IMR-90 (cell line): ENCODE measurements at regions not wholly inside any gene's neighbourhood (a gene's known extent, or its start where the extent isn't known, plus 50 kb on each side); places are given as distances from the start of the nearest gene placed in this dataset.

Experiments used
- ATAC-seq: fragments of 200-7000 bp; cut with Tn5 transposase; 2 replicates; pipeline ENCODE4 v1.9.1; 2020; ENCODE audit warnings: low read depth, mild to moderate bottlenecking, moderate library complexity
- BruUV-seq: library from RNA; stranded (reverse); fragments of 400-500 nt; replicated peaks from 2 replicates; lab custom pipeline; 2021; lab: Mats Ljungman, UMichigan
- CTCF ChIA-PET: fragments of 300-600 bp; formaldehyde crosslinking; extraction: SDS; loops from one replicate; lab custom pipeline; 2021; ENCODE audit warnings: antibody characterized with exemption; lab: Yijun Ruan, JAX
- POLR2A ChIA-PET: fragments of 300-600 bp; sonication (Branson Sonifier 250); formaldehyde crosslinking; loops from one replicate; lab custom pipeline; 2022; ENCODE audit warnings: antibody characterized with exemption; ENCODE audit not compliant: unreplicated experiment; lab: Charles Lee
- DNase-seq: peaks from one replicate; pipeline ENCODE4 v3.0.0; 2013
- H2AFZ ChIP-seq: replicated peaks from 2 replicates; pipeline ENCODE3; 2013; ENCODE audit warnings: low read length, mild to moderate bottlenecking; ENCODE audit not compliant: poor library complexity
- H2AK5ac ChIP-seq: 2 replicates; pipeline ENCODE4 v1.6.1; 2013; ENCODE audit warnings: low read depth, low read length, inconsistent platforms
- H2AK9ac ChIP-seq: replicated peaks from 2 replicates; pipeline ENCODE3; 2013; ENCODE audit warnings: mild to moderate bottlenecking, low read depth, low read length, moderate library complexity; ENCODE audit not compliant: poor library complexity
- H2BK120ac ChIP-seq: 2 replicates; pipeline ENCODE4 v1.6.1; 2013; ENCODE audit warnings: low read depth, low read length, inconsistent platforms
- H2BK15ac ChIP-seq: 3 replicates; pipeline ENCODE4 v1.6.1; 2013; ENCODE audit warnings: low read depth, low read length, inconsistent platforms
- H2BK20ac ChIP-seq: 2 replicates; pipeline ENCODE4 v1.6.1; 2013; ENCODE audit warnings: low read depth, mild to moderate bottlenecking, inconsistent platforms, low read length, moderate library complexity
- H2BK5ac ChIP-seq: 2 replicates; pipeline ENCODE4 v1.6.1; 2013; ENCODE audit warnings: mild to moderate bottlenecking, low read depth, low read length, inconsistent platforms; ENCODE audit not compliant: poor library complexity, severe bottlenecking
- H3K14ac ChIP-seq: replicated peaks from 2 replicates; pipeline ENCODE4 v1.6.1; 2013; ENCODE audit warnings: low read depth, low read length, inconsistent platforms
- H3K18ac ChIP-seq: 2 replicates; pipeline ENCODE4 v1.6.1; 2013; ENCODE audit warnings: low read depth, low read length, control low read depth
- H3K23ac ChIP-seq: 2 replicates; pipeline ENCODE4 v1.6.1; 2013; ENCODE audit warnings: low read depth, low read length, inconsistent platforms
- H3K27ac ChIP-seq: 2 replicates; pipeline ENCODE4 v1.5.1; 2013; ENCODE audit warnings: mild to moderate bottlenecking, control low read depth, low read length; ENCODE audit not compliant: insufficient read depth
- H3K27me3 ChIP-seq: 2 replicates; pipeline ENCODE4 v1.6.1; 2013; ENCODE audit warnings: low read length; ENCODE audit not compliant: control insufficient read depth, insufficient read depth
- H3K36me3 ChIP-seq: 2 replicates; pipeline ENCODE4 v1.6.1; 2013; ENCODE audit warnings: low read length, mixed read lengths; ENCODE audit not compliant: control insufficient read depth, insufficient read depth
- H3K4ac ChIP-seq: 2 replicates; pipeline ENCODE4 v1.6.1; 2013; ENCODE audit warnings: low read depth, low read length, inconsistent platforms
- H3K4me1 ChIP-seq: 2 replicates; pipeline ENCODE4 v1.6.1; 2013; ENCODE audit warnings: low read length, mixed read lengths; ENCODE audit not compliant: control insufficient read depth, insufficient read depth
- H3K4me2 ChIP-seq: 2 replicates; pipeline ENCODE4 v1.6.1; 2013; ENCODE audit warnings: low read depth, mild to moderate bottlenecking, control low read depth, low read length, moderate library complexity
- H3K4me3 ChIP-seq: 2 replicates; pipeline ENCODE4 v1.5.1; 2013; ENCODE audit warnings: low read depth, mild to moderate bottlenecking, control low read depth, low read length, moderate library complexity; ENCODE audit not compliant: insufficient read depth
- H3K56ac ChIP-seq: 2 replicates; pipeline ENCODE4 v1.6.1; 2013; ENCODE audit warnings: low read length, inconsistent platforms; ENCODE audit not compliant: insufficient read depth; ENCODE audit errors: extremely low read depth
- H3K79me1 ChIP-seq, 2 experiments: 2 replicates each; pipeline ENCODE4 v1.6.1; 2013; ENCODE audit warnings: low read length in 2 of 2, inconsistent platforms in 1 of 2, low read depth in 1 of 2
- H3K9ac ChIP-seq: 2 replicates; pipeline ENCODE4 v1.6.1; 2013; ENCODE audit warnings: low read depth, low read length, control low read depth
- H3K9me1 ChIP-seq: 2 replicates; pipeline ENCODE4 v1.6.1; 2013; ENCODE audit warnings: low read length, inconsistent platforms; ENCODE audit not compliant: insufficient read depth
- H3K9me3 ChIP-seq: 2 replicates; pipeline ENCODE4 v1.6.1; 2013; ENCODE audit warnings: low read length; ENCODE audit not compliant: control insufficient read depth, insufficient read depth
- H4K20me1 ChIP-seq: 2 replicates; pipeline ENCODE4 v1.6.1; 2013; ENCODE audit warnings: low read length, inconsistent platforms; ENCODE audit not compliant: insufficient read depth
- H4K5ac ChIP-seq: 2 replicates; pipeline ENCODE4 v1.6.1; 2013; ENCODE audit warnings: mild to moderate bottlenecking, low read depth, low read length, control low read depth
- H4K8ac ChIP-seq, 2 experiments: 2 replicates each; pipeline ENCODE4 v1.6.1; 2013; ENCODE audit warnings: low read depth in 2 of 2, low read length in 2 of 2, control low read depth in 1 of 2, inconsistent platforms in 1 of 2
- H4K91ac ChIP-seq: 2 replicates; pipeline ENCODE4 v1.6.1; 2013; ENCODE audit warnings: low read depth, low read length, inconsistent platforms; ENCODE audit not compliant: insufficient read depth
- BHLHE40 ChIP-seq: fragments of 150-350 bp; IDR thresholded peaks from 2 replicates; pipeline ENCODE4 v1.6.1; 2016; ENCODE audit warnings: mild to moderate bottlenecking, low read depth, low read length
- CEBPB ChIP-seq: IDR thresholded peaks from 2 replicates; pipeline ENCODE4 v1.6.1; 2012; ENCODE audit warnings: low read depth, low read length, improper control_type of control experiment
- FOS ChIP-seq: fragments of 150-350 bp; IDR thresholded peaks from 2 replicates; pipeline ENCODE4 v1.6.1; 2016; ENCODE audit warnings: low read depth, low read length
- MAFK ChIP-seq: IDR thresholded peaks from 2 replicates; pipeline ENCODE4 v1.6.1; 2012; ENCODE audit warnings: low read depth, low read length, improper control_type of control experiment
- MAZ ChIP-seq: IDR thresholded peaks from 2 replicates; pipeline ENCODE4 v1.6.1; 2012; ENCODE audit warnings: low read depth, mild to moderate bottlenecking, low read length, improper control_type of control experiment, moderate library complexity, borderline replicate concordance
- MXI1 ChIP-seq: IDR thresholded peaks from 2 replicates; pipeline ENCODE4 v1.6.1; 2012; ENCODE audit warnings: low read depth, mild to moderate bottlenecking, low read length, moderate library complexity, borderline replicate concordance
- POLR2A ChIP-seq: IDR thresholded peaks from 2 replicates; pipeline ENCODE4 v1.6.1; 2012; ENCODE audit warnings: mild to moderate bottlenecking, low read depth, low read length
- RAD21 ChIP-seq: IDR thresholded peaks from 2 replicates; pipeline ENCODE4 v1.6.1; 2012; ENCODE audit warnings: low read length, improper control_type of control experiment
- RCOR1 ChIP-seq: IDR thresholded peaks from 2 replicates; pipeline ENCODE4 v1.6.1; 2012; ENCODE audit warnings: mild to moderate bottlenecking, low read length, improper control_type of control experiment; ENCODE audit not compliant: insufficient replicate concordance
- RFX5 ChIP-seq: IDR thresholded peaks from 2 replicates; pipeline ENCODE4 v1.8.0; 2012; ENCODE audit warnings: low read depth, mild to moderate bottlenecking, low read length, moderate library complexity
- SMC3 ChIP-seq: fragments of 150-350 bp; IDR thresholded peaks from 2 replicates; pipeline ENCODE4 v1.6.1; 2016; ENCODE audit warnings: low read depth, mild to moderate bottlenecking, antibody characterized with exemption, low read length, moderate library complexity
- WGBS, 2 experiments: methylation state at CpG; one replicate each; pipeline versions ENCODE4 v1.1.5 to v1.1.7; 2013; ENCODE audit warnings: missing lambda C conversion rate in 2 of 2; ENCODE audit not compliant: insufficient read length in 1 of 2; ENCODE audit errors: extremely low coverage in 2 of 2; 5-methylcytosine and 5-hydroxymethylcytosine counted together
- dilution Hi-C: fragments of 300-500 bp; cut with HindIII; formaldehyde crosslinking; loops from one replicate; pipeline ENCODE4 v1.14.3; 2018; ENCODE audit warnings: low sequenced_read_pairs; ENCODE audit not compliant: unreplicated experiment
- in situ Hi-C: fragments of 300-500 bp; cut with MboI; formaldehyde crosslinking; loops from 3 replicates; pipeline ENCODE4 v1.14.3; 2019; ENCODE audit warnings: low sequenced_read_pairs, inconsistent platforms, mixed read lengths
- intact Hi-C: fragments of 100-400 bp; cut with micrococcal nuclease; formaldehyde crosslinking; loops from 2 replicates; pipeline ENCODE4 v1.10.0; 2022
- TF ChIP-seq, protein P1 (sequence below): fragments of 150-350 bp; IDR thresholded peaks from 2 replicates; pipeline ENCODE4 v1.6.1; 2016; ENCODE audit warnings: low read depth, mild to moderate bottlenecking, low read length, moderate library complexity, borderline replicate concordance
- TF ChIP-seq, protein P2 (sequence below): fragments of 150-350 bp; IDR thresholded peaks from 2 replicates; pipeline ENCODE4 v1.6.1; 2017; ENCODE audit warnings: mild to moderate bottlenecking, antibody characterized with exemption, low read length, low read depth
- TF ChIP-seq, protein P3 (sequence below): conservative IDR thresholded peaks from 2 replicates; pipeline ENCODE4 v1.5.1; 2012; ENCODE audit warnings: mild to moderate bottlenecking, low read depth, low read length, improper control_type of control experiment

DNA sequence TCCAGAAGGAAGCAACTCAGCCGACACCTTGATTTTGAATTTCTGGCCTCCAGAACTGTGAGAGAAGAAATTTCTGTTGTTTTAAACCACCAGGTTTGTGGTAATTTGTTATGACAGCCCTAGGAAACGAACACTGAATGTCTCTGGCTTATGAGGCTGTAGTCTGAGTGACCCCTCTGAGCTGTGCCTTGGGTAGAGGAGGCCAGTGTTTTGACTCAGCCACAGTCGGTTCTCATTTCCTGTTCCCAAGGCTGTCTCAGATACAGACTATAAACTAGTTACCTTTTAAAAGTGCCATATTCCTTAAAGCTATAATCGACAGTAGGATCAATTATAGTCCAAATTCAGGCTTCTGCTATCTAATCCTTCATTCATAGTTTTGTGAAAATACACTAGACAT, 391.2 kb upstream of the MAP3K7 start:
- Histone ChIP-seq H3K4me2 (no peak overlapping the region), H2BK120ac (no peak overlapping the region), H4K8ac (no peak overlapping the region), H3K9ac (no peak overlapping the region), H3K23ac (no peak overlapping the region), H4K91ac (no peak overlapping the region), H2AK5ac (no peak overlapping the region), H2AK9ac (no peak overlapping the region), H3K9me3 (no peaks in the 10 kb centered on the region), H3K79me1 (no peaks in the 10 kb centered on the region), H4K20me1 (no peaks in the 10 kb centered on the region), H3K4me3 (no peak overlapping the region), H3K14ac (no peak overlapping the region), H2BK5ac (no peak overlapping the region), H3K4me1 (no peaks in the 10 kb centered on the region), H3K27me3 (no peaks in the 10 kb centered on the region), H3K36me3 (no peaks in the 10 kb centered on the region), H3K4ac (no peak overlapping the region), H3K18ac (no peak overlapping the region), H2BK20ac (no peak overlapping the region), H4K5ac (no peak overlapping the region), H3K9me1 (no peaks in the 10 kb centered on the region), H2AFZ (no peak overlapping the region), H3K27ac (no peak overlapping the region), H3K56ac (no peak overlapping the region), H2BK15ac (no peak overlapping the region)
- in situ Hi-C loops = no loop called here
- BruUV-seq = no TSS peak
- ATAC-seq (no peak), DNase-seq (no peak)
- TF ChIP-seq, protein P1, sequence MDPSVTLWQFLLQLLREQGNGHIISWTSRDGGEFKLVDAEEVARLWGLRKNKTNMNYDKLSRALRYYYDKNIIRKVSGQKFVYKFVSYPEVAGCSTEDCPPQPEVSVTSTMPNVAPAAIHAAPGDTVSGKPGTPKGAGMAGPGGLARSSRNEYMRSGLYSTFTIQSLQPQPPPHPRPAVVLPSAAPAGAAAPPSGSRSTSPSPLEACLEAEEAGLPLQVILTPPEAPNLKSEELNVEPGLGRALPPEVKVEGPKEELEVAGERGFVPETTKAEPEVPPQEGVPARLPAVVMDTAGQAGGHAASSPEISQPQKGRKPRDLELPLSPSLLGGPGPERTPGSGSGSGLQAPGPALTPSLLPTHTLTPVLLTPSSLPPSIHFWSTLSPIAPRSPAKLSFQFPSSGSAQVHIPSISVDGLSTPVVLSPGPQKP = no peak
- TF ChIP-seq RCOR1 (no peak), MXI1 (no peak), FOS (no peak), MAZ (no peak), MAFK (no peak), BHLHE40 (no peak), RAD21 (no peak), POLR2A (no peak), SMC3 (no peak), RFX5 (no peak), CEBPB (no peak)
- TF ChIP-seq, protein P2, sequence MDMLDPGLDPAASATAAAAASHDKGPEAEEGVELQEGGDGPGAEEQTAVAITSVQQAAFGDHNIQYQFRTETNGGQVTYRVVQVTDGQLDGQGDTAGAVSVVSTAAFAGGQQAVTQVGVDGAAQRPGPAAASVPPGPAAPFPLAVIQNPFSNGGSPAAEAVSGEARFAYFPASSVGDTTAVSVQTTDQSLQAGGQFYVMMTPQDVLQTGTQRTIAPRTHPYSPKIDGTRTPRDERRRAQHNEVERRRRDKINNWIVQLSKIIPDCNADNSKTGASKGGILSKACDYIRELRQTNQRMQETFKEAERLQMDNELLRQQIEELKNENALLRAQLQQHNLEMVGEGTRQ = no peak
- TF ChIP-seq, protein P3, sequence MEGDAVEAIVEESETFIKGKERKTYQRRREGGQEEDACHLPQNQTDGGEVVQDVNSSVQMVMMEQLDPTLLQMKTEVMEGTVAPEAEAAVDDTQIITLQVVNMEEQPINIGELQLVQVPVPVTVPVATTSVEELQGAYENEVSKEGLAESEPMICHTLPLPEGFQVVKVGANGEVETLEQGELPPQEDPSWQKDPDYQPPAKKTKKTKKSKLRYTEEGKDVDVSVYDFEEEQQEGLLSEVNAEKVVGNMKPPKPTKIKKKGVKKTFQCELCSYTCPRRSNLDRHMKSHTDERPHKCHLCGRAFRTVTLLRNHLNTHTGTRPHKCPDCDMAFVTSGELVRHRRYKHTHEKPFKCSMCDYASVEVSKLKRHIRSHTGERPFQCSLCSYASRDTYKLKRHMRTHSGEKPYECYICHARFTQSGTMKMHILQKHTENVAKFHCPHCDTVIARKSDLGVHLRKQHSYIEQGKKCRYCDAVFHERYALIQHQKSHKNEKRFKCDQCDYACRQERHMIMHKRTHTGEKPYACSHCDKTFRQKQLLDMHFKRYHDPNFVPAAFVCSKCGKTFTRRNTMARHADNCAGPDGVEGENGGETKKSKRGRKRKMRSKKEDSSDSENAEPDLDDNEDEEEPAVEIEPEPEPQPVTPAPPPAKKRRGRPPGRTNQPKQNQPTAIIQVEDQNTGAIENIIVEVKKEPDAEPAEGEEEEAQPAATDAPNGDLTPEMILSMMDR = no peak
- dilution Hi-C loops = no loop called here
- no CpG with 5 or more reads among the region's 4 CpGs for WGBS, 2 experiments
- intact Hi-C loops = no loop called here
- CTCF ChIA-PET = no interaction called here
- POLR2A ChIA-PET = no interaction called here
